Left lung (tissue), 4 donors: ENCODE measurements at regions not wholly inside any gene's neighbourhood (a gene's known extent, or its start where the extent isn't known, plus 50 kb on each side); places are given as distances from the start of the nearest gene placed in this dataset.

Source experiments
- ATAC-seq: fragments of 200-7000 bp; cut with Tn5 transposase; one replicate; pipeline ENCODE4 v1.9.1; 2020; ENCODE audit warnings: moderate library complexity
- DNase-seq, 4 donors: peaks; one replicate each; pipeline ENCODE4 v3.0.0-alpha.2; 2013 to 2020
- H3K27ac ChIP-seq, 2 donors: fragments of 200-600 bp; sonication (generic) in 1 of 2; one replicate each; pipeline versions ENCODE4 v1.5.0 to v1.8.0; 2020 to 2021
- H3K27me3 ChIP-seq, 2 donors: fragments of 200-600 bp; sonication (generic) in 1 of 2; one replicate each; pipeline versions ENCODE4 v1.5.0 to v1.8.0; 2020 to 2021
- H3K36me3 ChIP-seq, 2 donors: fragments of 200-600 bp; sonication (generic) in 1 of 2; one replicate each; pipeline versions ENCODE4 v1.5.0 to v1.8.0; 2020 to 2021
- H3K4me1 ChIP-seq, 2 donors: fragments of 200-600 bp; one replicate each; pipeline ENCODE4 v1.8.0; 2021
- H3K4me3 ChIP-seq, 2 donors: fragments of 200-600 bp; sonication (generic) in 1 of 2; one replicate each; pipeline versions ENCODE4 v1.5.0 to v1.8.0; 2020 to 2021; ENCODE audit warnings: mild to moderate bottlenecking in 1 of 2
- H3K9me3 ChIP-seq, 2 donors: fragments of 200-600 bp; sonication (generic) in 1 of 2; one replicate each; pipeline versions ENCODE4 v1.5.0 to v1.8.0; 2020 to 2021
- CTCF ChIP-seq, 2 donors: fragments of 200-600 bp; sonication (generic) in 1 of 2; IDR thresholded peaks; one replicate each; pipeline versions ENCODE4 v1.5.0 to v1.8.0; 2021; ENCODE audit warnings: antibody characterized with exemption in 2 of 2
- intact Hi-C, 2 donors: fragments of 100-400 bp; cut with DNase I; formaldehyde crosslinking; loops; one replicate each; pipeline versions ENCODE4 v1.11.2 to v1.14.2; 2022
- donor health status: DM: no; HTN: yes; CAD: no.
- donor health status: DM: no; HTN: no; CAD: no.

GRCh38 chr3:16673530-16673929, 68.3 kb upstream of the DAZL start:
- Histone ChIP-seq H3K4me3 (no peak overlapping the region), H3K9me3 (peaks cover 0 to 21% of the 10 kb centered on the region in 2 donors), H3K36me3 (no peaks in the 10 kb centered on the region), H3K27ac (no peak overlapping the region), H3K4me1 (no peaks in the 10 kb centered on the region), H3K27me3 (no peaks in the 10 kb centered on the region)
- intact Hi-C loops: no loop called here
- ATAC-seq (no peak), DNase-seq (no peak)
- no peak for TF ChIP-seq CTCF (IDR thresholded peaks at IDR 0.05)

DNA sequence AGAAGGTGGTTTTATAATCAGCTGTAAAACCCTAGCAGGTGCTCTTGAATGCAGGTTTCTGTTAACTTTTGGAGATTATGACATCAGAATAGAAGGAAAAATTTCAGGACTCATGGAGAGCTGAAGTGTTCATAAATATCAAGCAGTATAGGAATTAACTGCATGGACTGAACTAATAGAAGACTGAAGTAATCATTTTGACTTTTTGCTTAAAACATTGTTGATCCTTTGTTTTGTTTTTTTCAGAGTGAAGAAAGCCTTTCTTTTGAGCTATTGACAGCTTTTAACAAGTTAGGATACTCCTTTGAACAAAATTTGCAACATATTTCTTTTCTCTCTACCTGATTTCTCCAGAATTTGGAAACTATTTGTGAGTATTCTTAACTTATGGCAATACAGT, 70.6 kb upstream of the DAZL start:
- Histone ChIP-seq H3K27ac (no peak overlapping the region), H3K4me1 (no peaks in the 10 kb centered on the region), H3K9me3 (peaks cover 0 to 21% of the 10 kb centered on the region in 2 donors), H3K4me3 (no peak overlapping the region), H3K27me3 (no peaks in the 10 kb centered on the region), H3K36me3 (no peaks in the 10 kb centered on the region)
- intact Hi-C loops: no loop called here
- DNase-seq: no peak
- no peak for ATAC-seq
- no peak for TF ChIP-seq CTCF (IDR thresholded peaks at IDR 0.05)

DNA sequence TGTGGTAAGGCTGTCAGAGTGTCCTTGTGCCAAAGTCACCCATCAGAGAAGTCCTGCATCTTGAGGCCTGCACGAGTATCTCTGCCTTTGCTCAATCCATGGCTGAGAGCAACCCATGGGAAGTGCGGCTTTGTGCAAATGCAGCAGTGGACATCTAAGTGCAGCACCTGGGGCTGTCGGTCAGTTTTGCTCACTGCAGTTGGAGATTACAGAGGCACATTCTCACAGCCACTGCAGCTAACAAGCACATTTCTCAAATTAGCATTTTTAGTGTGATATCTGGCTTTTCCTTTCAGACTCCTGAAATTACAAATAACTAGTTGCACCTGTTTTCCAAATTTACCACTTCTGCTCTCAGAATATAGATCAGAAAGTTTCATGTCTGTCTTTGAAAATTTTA, 81.5 kb upstream of the DAZL start:
- no peak for ATAC-seq

DNA sequence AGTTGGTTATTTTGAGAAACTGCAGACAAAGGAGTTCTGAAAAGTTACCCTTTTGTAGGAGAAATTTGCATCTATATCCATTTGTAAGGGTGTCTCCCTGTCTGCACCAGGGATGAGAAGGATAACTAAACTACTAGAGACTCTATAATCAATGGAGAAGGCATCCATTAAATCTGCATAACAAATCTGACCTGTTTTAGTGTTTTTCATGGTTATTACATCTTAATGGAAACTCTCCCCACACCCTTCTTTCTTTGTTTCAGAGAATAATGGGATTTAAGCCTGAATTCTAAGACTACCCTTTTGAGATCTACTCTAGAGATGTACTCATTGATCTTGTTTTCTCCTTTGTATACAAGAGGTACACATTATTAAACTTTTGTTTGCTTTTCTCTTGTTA, 82.0 kb upstream of the DAZL start:
- no peak for DNase-seq
- Histone ChIP-seq H3K27ac (no peak overlapping the region), H3K36me3 (no peaks in the 10 kb centered on the region), H3K4me1 (no peaks in the 10 kb centered on the region), H3K4me3 (no peak overlapping the region), H3K27me3 (no peaks in the 10 kb centered on the region), H3K9me3 (no peaks in the 10 kb centered on the region)
- TF ChIP-seq CTCF (IDR thresholded peaks at IDR 0.05): no peak
- intact Hi-C loops: no loop called here
- ATAC-seq: no peak

More for the DNA sequence above, 81.5 kb upstream of the DAZL start:
- Histone ChIP-seq H3K27me3 (no peaks in the 10 kb centered on the region), H3K9me3 (no peaks in the 10 kb centered on the region), H3K4me1 (no peaks in the 10 kb centered on the region), H3K4me3 (no peak overlapping the region), H3K27ac (no peak overlapping the region), H3K36me3 (no peaks in the 10 kb centered on the region)
- no peak for DNase-seq
- TF ChIP-seq CTCF (IDR thresholded peaks at IDR 0.05): no peak
- intact Hi-C loops: no loop called here

- intact Hi-C loops: no loop called here
- no peak for ATAC-seq
Observed at GRCh38 chr3:16692486-16693344, 87.5 kb upstream of the DAZL start.

More at GRCh38 chr3:16692486-16693344, 87.5 kb upstream of the DAZL start:
- Histone ChIP-seq H3K27ac (no peak overlapping the region), H3K4me1 (peaks cover 0 to 2% of the 10 kb centered on the region in 2 donors), H3K27me3 (no peaks in the 10 kb centered on the region), H3K4me3 (no peak overlapping the region), H3K9me3 (no peaks in the 10 kb centered on the region), H3K36me3 (no peaks in the 10 kb centered on the region)
- no peak for TF ChIP-seq CTCF (IDR thresholded peaks at IDR 0.05)
- DNase-seq: no peak
